Loucy (cell line): ENCODE measurements at regions not wholly inside any gene's neighbourhood (a gene's known extent, or its start where the extent isn't known, plus 50 kb on each side); places are given as distances from the start of the nearest gene placed in this dataset.

Experiments
- H2AFZ ChIP-seq: fragments of 200-600 bp; sonication (generic); 2 replicates; pipeline ENCODE4 v1.6.0; 2016; ENCODE audit warnings: antibody characterized with exemption, mild to moderate bottlenecking, low read length, moderate library complexity
- H3F3A ChIP-seq: fragments of 200-600 bp; 2 replicates; pipeline ENCODE4 v1.6.0; 2016; ENCODE audit warnings: antibody characterized with exemption, low read depth, mild to moderate bottlenecking
- H3K27me3 ChIP-seq: fragments of 200-600 bp; sonication (generic); 2 replicates; pipeline ENCODE4 v1.6.1; 2014; ENCODE audit warnings: low read length, mild to moderate bottlenecking; ENCODE audit not compliant: insufficient read depth, poor library complexity, severe bottlenecking
- H3K36me3 ChIP-seq: fragments of 200-600 bp; sonication (generic); 2 replicates; pipeline ENCODE4 v1.6.1; 2016; ENCODE audit warnings: low read length; ENCODE audit not compliant: insufficient read depth
- H3K4me1 ChIP-seq: fragments of 200-600 bp; sonication (generic); 2 replicates; pipeline ENCODE4 v1.5.1; 2014; ENCODE audit warnings: low read length, mild to moderate bottlenecking; ENCODE audit not compliant: insufficient read depth, poor library complexity, severe bottlenecking
- H3K4me2 ChIP-seq: fragments of 200-600 bp; sonication (generic); 2 replicates; pipeline ENCODE4 v1.6.0; 2014; ENCODE audit warnings: antibody characterized with exemption, low read length, low read depth, mild to moderate bottlenecking; ENCODE audit not compliant: poor library complexity, severe bottlenecking
- H3K4me3 ChIP-seq: fragments of 200-600 bp; sonication (generic); 2 replicates; pipeline ENCODE4 v1.5.1; 2014; ENCODE audit warnings: low read length, mild to moderate bottlenecking, mixed read lengths; ENCODE audit not compliant: poor library complexity, severe bottlenecking
- H3K79me2 ChIP-seq: fragments of 200-600 bp; sonication (generic); 2 replicates; pipeline ENCODE4 v1.6.1; 2014; ENCODE audit warnings: low read length; ENCODE audit not compliant: insufficient read depth
- H3K9ac ChIP-seq: fragments of 200-600 bp; sonication (generic); 2 replicates; pipeline ENCODE4 v1.6.0; 2014; ENCODE audit warnings: mild to moderate bottlenecking, low read depth, low read length, moderate library complexity; ENCODE audit not compliant: poor library complexity, severe bottlenecking
- H3K9me2 ChIP-seq: fragments of 200-600 bp; sonication (generic); replicated peaks from 2 replicates; pipeline ENCODE4 v1.6.1; 2016; ENCODE audit warnings: low read depth, low read length, mixed read lengths
- H3K9me3 ChIP-seq: fragments of 200-600 bp; sonication (generic); 2 replicates; pipeline ENCODE4 v1.6.1; 2014; ENCODE audit warnings: mild to moderate bottlenecking, antibody characterized with exemption, low read length, low read depth; ENCODE audit not compliant: insufficient read depth
- H4K20me1 ChIP-seq: fragments of 200-600 bp; sonication (generic); 2 replicates; pipeline ENCODE4 v1.6.0; 2014; ENCODE audit warnings: antibody characterized with exemption, low read length, mild to moderate bottlenecking; ENCODE audit not compliant: insufficient read depth, poor library complexity, severe bottlenecking
- EZH2phosphoT487 ChIP-seq: fragments of 200-600 bp; IDR thresholded peaks from 2 replicates; pipeline ENCODE4 v1.6.1; 2018; ENCODE audit warnings: antibody characterized with exemption, mild to moderate bottlenecking, moderate library complexity, borderline replicate concordance
- TF ChIP-seq, protein P1 (sequence below): fragments of 200-600 bp; sonication (generic); conservative IDR thresholded peaks from 2 replicates; pipeline ENCODE4 v1.5.1; 2014; ENCODE audit warnings: mild to moderate bottlenecking, antibody characterized with exemption, low read length

DNA sequence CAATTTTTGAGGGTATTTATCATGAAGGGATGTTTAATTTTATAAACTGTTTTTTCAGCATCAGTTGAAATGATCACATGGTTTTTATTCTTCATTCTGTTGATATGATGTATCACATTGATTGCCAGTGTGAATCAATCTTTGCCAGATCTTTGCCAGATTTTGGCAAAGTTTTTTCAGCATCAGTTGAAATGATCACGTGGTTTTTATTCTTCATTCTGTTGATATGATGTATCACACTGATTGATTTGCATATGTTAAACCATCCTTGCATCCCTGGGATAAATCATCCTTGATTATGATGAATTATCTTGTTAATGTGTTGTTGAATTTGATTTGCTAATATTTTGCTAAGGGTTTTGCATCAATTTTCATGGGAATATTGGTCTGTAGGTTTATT, 140.9 kb upstream of the TAS2R1 start:
- no peaks in the 10 kb centered on the region for H3F3A ChIP-seq
- H3K4me3 ChIP-seq = no peak overlapping the region
- no peak overlapping the region for H3K4me2 ChIP-seq
- no peak overlapping the region for H2AFZ ChIP-seq
- H3K79me2 ChIP-seq = no peaks in the 10 kb centered on the region
- H3K9ac ChIP-seq = no peak overlapping the region
- H4K20me1 ChIP-seq = no peaks in the 10 kb centered on the region
- H3K9me3 ChIP-seq = no peaks in the 10 kb centered on the region
- H3K36me3 ChIP-seq = no peaks in the 10 kb centered on the region
- TF ChIP-seq, protein P1, sequence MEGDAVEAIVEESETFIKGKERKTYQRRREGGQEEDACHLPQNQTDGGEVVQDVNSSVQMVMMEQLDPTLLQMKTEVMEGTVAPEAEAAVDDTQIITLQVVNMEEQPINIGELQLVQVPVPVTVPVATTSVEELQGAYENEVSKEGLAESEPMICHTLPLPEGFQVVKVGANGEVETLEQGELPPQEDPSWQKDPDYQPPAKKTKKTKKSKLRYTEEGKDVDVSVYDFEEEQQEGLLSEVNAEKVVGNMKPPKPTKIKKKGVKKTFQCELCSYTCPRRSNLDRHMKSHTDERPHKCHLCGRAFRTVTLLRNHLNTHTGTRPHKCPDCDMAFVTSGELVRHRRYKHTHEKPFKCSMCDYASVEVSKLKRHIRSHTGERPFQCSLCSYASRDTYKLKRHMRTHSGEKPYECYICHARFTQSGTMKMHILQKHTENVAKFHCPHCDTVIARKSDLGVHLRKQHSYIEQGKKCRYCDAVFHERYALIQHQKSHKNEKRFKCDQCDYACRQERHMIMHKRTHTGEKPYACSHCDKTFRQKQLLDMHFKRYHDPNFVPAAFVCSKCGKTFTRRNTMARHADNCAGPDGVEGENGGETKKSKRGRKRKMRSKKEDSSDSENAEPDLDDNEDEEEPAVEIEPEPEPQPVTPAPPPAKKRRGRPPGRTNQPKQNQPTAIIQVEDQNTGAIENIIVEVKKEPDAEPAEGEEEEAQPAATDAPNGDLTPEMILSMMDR = no peak
- no peak for TF ChIP-seq EZH2phosphoT487
- no peaks in the 10 kb centered on the region for H3K9me2 ChIP-seq
- H3K27me3 ChIP-seq = no peaks in the 10 kb centered on the region
- no peaks in the 10 kb centered on the region for H3K4me1 ChIP-seq

DNA sequence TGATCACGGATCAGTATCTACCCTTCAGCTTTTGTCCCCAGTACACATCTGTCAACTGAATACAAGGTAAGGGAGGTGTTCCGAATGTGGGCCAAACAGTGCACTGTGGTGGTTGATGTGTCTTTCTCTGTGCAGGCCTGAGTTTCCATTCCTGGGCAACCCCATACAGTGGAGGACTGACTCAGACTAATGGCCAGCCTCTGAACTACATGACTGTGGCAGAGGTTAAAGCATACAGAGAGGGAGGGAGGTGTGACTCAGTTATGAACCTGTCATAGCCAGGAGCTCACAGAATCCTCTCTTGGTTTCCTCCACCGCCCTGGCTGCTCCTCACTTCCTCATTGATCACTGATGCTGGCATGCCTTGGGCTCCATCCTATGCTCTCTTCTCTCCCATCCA, 136.4 kb upstream of the TAS2R1 start:
- no peaks in the 10 kb centered on the region for H3K36me3 ChIP-seq
- H3K27me3 ChIP-seq = no peaks in the 10 kb centered on the region
- no peaks in the 10 kb centered on the region for H3K9me2 ChIP-seq
- no peak overlapping the region for H3K9ac ChIP-seq
- H2AFZ ChIP-seq = no peak overlapping the region
- H3K79me2 ChIP-seq = no peaks in the 10 kb centered on the region
- no peak overlapping the region for H3K4me3 ChIP-seq
- no peak for TF ChIP-seq EZH2phosphoT487
- TF ChIP-seq, protein P1 = no peak
- no peaks in the 10 kb centered on the region for H3K9me3 ChIP-seq
- no peak overlapping the region for H3K4me2 ChIP-seq
- no peaks in the 10 kb centered on the region for H4K20me1 ChIP-seq
- H3K4me1 ChIP-seq = no peaks in the 10 kb centered on the region
- no peaks in the 10 kb centered on the region for H3F3A ChIP-seq

DNA sequence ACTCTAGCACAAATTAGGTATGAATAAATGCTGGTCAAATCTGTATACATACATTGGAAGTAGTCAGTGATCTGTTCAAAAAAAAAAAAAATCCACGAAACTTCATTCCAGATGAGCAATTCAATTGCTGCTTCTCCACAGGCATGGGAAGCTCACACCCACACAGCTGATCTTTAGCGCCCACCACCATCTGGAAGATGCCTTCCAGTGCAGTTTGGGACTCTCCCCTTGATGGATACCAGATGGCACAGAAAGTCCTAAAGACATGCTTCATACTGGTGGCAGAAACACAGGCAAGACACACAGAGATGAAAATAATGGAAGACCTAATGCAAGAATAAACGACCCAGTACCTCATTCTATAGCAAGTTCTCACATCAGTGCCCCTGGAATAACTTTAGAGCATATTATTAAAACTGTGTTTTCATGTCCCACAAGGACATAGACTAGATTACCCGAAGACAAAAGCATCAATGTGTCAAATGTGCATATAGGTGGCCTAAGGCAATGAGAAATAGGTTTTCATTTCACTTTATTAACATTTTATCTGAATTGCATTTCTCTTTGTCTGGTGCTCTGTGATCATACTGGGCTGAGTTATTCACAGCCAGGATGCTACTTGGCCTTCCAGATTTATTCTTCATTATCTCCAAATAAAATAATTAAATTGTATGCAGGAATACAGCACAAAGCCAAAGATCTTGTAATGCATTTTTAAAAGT, 135.4 kb upstream of the TAS2R1 start:
- Histone ChIP-seq H4K20me1 (no peaks in the 10 kb centered on the region), H3F3A (no peaks in the 10 kb centered on the region), H3K9me2 (no peaks in the 10 kb centered on the region), H2AFZ (no peak overlapping the region), H3K4me3 (no peak overlapping the region), H3K4me2 (no peak overlapping the region), H3K36me3 (no peaks in the 10 kb centered on the region), H3K27me3 (no peaks in the 10 kb centered on the region), H3K9me3 (no peaks in the 10 kb centered on the region), H3K79me2 (no peaks in the 10 kb centered on the region), H3K9ac (no peak overlapping the region), H3K4me1 (no peaks in the 10 kb centered on the region)
- TF ChIP-seq, protein P1 = no peak
- TF ChIP-seq EZH2phosphoT487 = no peak
